Fibroblast of villous mesenchyme (primary cell): ENCODE measurements at regions not wholly inside any gene's neighbourhood (a gene's known extent, or its start where the extent isn't known, plus 50 kb on each side); places are given as distances from the start of the nearest gene placed in this dataset.
A peak's percentile ranks its signal among the peaks of the same experiment; 100 is the strongest.

Experiments used
- DNase-seq: peaks from one replicate; pipeline ENCODE4 v3.0.0-alpha.2; 2010; ENCODE audit warnings: low read depth
- H3K4me3 ChIP-seq: 2 replicates; pipeline ENCODE4 v1.5.1; 2011; ENCODE audit warnings: low read depth, mild to moderate bottlenecking, low read length
- TF ChIP-seq, protein P1 (sequence below): IDR thresholded peaks from 2 replicates; pipeline ENCODE4 v1.5.1; 2012; ENCODE audit warnings: low read depth, mild to moderate bottlenecking, low read length; ENCODE audit not compliant: insufficient read depth

DNA sequence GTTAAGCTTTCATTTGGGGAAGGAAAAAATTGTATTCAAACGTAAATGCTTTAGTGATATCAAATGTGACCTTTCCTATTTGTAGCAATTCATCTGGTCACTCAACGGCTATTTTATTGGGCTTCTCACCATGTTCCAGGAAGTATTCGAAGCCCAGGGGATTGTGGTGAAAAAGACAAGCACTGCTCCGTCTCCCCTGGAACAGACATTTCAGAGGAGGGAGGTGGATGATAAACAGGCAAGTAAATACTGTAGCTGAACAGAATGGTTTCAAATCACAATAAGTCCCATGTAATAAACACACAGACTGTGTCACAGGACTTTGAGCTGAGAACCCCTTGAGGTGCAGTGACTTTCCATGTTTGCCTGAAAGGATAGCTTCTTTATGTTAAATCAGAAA is 464.7 kb upstream of the HNRNPA3 start:
- TF ChIP-seq, protein P1, sequence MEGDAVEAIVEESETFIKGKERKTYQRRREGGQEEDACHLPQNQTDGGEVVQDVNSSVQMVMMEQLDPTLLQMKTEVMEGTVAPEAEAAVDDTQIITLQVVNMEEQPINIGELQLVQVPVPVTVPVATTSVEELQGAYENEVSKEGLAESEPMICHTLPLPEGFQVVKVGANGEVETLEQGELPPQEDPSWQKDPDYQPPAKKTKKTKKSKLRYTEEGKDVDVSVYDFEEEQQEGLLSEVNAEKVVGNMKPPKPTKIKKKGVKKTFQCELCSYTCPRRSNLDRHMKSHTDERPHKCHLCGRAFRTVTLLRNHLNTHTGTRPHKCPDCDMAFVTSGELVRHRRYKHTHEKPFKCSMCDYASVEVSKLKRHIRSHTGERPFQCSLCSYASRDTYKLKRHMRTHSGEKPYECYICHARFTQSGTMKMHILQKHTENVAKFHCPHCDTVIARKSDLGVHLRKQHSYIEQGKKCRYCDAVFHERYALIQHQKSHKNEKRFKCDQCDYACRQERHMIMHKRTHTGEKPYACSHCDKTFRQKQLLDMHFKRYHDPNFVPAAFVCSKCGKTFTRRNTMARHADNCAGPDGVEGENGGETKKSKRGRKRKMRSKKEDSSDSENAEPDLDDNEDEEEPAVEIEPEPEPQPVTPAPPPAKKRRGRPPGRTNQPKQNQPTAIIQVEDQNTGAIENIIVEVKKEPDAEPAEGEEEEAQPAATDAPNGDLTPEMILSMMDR = no peak
- no peak for DNase-seq
- no peak overlapping the region for H3K4me3 ChIP-seq

DNA sequence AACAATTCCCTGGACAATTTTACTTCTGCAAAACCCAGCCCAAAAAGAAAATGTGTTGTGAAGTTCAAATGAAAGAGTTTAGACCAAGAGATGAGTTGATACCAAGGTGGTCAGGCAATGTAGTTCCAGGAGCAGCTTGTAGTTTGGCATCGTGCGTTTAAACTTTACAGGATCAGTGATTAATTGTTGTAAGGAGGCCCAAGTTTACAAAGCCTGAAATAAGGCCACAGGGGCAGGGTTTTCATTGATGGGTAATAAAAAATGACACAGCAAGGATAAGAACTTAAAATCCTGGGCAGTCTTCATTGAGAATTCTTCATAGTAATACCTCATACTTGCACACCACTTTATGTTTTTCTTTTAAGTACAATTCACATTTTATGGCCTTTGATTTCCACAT is 463.9 kb upstream of the HNRNPA3 start:
- DNase-seq = no peak
- TF ChIP-seq, protein P1 = no peak
- no peak overlapping the region for H3K4me3 ChIP-seq

DNA sequence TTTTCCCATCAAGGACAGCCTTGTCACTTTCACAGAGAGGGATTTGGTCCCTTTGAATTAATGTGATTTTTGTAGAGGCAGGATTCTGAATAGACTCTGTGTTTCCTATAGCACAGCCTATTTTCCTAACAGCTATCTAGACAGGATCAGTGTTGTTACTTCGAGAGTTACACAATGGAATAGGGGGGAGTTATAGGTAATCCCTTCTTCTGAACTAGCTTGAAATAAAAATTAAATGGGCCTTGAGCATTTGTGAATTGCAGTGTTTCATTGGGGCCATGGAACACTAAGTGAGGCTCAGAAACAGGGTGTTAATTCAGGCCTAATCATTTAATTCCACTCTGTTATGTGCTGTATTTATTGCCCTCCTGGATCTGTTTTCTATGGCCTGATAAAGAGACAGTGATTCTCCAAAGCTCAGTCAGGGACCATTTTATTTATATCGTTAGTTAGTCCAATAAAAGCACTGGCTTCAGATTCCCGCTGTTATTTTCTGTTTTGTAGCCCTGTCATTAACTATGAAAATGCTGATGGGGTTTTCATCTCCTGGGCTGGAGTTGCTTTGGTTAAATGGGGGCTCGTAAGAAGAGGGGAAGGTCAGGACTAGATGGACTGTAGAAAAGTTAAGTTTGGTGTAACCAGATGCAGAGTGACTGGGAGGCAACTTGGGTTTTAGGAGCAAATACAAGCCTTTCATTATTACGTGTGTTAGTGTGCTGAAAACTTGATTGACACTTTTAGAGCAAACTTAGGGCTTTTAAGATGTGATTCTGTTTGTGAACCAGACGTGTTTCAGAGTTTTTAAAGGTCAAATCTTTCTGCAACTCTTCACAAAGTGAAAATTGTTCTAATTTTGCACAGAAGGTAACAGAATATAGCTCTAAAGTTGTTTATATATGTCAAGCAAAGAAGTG is 461.0 kb upstream of the HNRNPA3 start:
- TF ChIP-seq, protein P1 = no peak
- no peak for DNase-seq
- H3K4me3 ChIP-seq = no peak overlapping the region

GRCh38 chr2:176752295-176752694 is 460.3 kb upstream of the HNRNPA3 start:
- no peak for DNase-seq
- H3K4me3 ChIP-seq = no peak overlapping the region
- TF ChIP-seq, protein P1 = no peak

GRCh38 chr2:176753205-176753604 is 459.4 kb upstream of the HNRNPA3 start:
- TF ChIP-seq, protein P1 = no peak
- H3K4me3 ChIP-seq = no peak overlapping the region
- no peak for DNase-seq

GRCh38 chr2:176753752-176754474 is 458.7 kb upstream of the HNRNPA3 start:
- no peak overlapping the region for H3K4me3 ChIP-seq
- peak; percentile 25 for DNase-seq
- TF ChIP-seq, protein P1 = no peak
